Stimulated activated CD8-positive, alpha-beta memory T cell treated with anti-CD3 and anti-CD28 coated beads, Interleukin-15, amount 100 ng/mL, for 48 hours (primary cell): ENCODE measurements at regions not wholly inside any gene's neighbourhood (a gene's known extent, or its start where the extent isn't known, plus 50 kb on each side); places are given as distances from the start of the nearest gene placed in this dataset.
"Not testable (repeated sequence)": the region's sequence is repeated elsewhere in the genome, so short reads cannot be mapped to it uniquely, and the experiment has no call there.

ENCODE experiments used
- DNase-seq, 2 donors: peaks; one replicate each; pipeline ENCODE4 v3.0.0-alpha.2; 2020; ENCODE audit warnings: low read depth in 2 of 2

- DNase-seq, result no peak
Observed at GRCh38 chr3:75126556-75126955, 512.1 kb upstream of the CNTN3 start.

GRCh38 chr3:75129101-75129500 is 514.6 kb upstream of the CNTN3 start:
- no peak for DNase-seq

- DNase-seq, result no peak
Observed at GRCh38 chr3:75136100-75136897, 521.8 kb upstream of the CNTN3 start.

GRCh38 chr3:75138345-75138744 is 523.9 kb upstream of the CNTN3 start:
- no peak for DNase-seq

GRCh38 chr3:75140904-75141615 is 523.1 kb upstream of the FRG2C start:
- no peak for DNase-seq

GRCh38 chr3:75144406-75144805 is 519.7 kb upstream of the FRG2C start:
- DNase-seq, result no peak

GRCh38 chr3:75171630-75172230 is 492.4 kb upstream of the FRG2C start:
- no peak for DNase-seq

GRCh38 chr3:75176937-75177336 is 487.2 kb upstream of the FRG2C start:
- DNase-seq, result no peak

GRCh38 chr3:75180235-75180944 is 483.7 kb upstream of the FRG2C start:
- no peak for DNase-seq

- DNase-seq, result no peak
Observed at GRCh38 chr3:75180945-75181298, 483.2 kb upstream of the FRG2C start.

- no peak for DNase-seq
Observed at GRCh38 chr3:75188962-75189361, 475.2 kb upstream of the FRG2C start.

GRCh38 chr3:75192146-75192616 is 471.9 kb upstream of the FRG2C start:
- no peak for DNase-seq

- no peak for DNase-seq
Observed at GRCh38 chr3:75193797-75194196, 470.3 kb upstream of the FRG2C start.

- not testable (repeated sequence) for DNase-seq
Observed at GRCh38 chr3:75214332-75214731, 449.8 kb upstream of the FRG2C start.

GRCh38 chr3:75218577-75218976 is 445.6 kb upstream of the FRG2C start:
- DNase-seq, result no peak

- no peak for DNase-seq
Observed at GRCh38 chr3:75220932-75221331, 443.2 kb upstream of the FRG2C start.

- DNase-seq, result no peak
Observed at GRCh38 chr3:75224412-75224811, 439.7 kb upstream of the FRG2C start.

- DNase-seq, result no peak
Observed at GRCh38 chr3:75232216-75232615, 431.9 kb upstream of the FRG2C start.

GRCh38 chr3:75235631-75236030 is 428.5 kb upstream of the FRG2C start:
- no peak for DNase-seq

GRCh38 chr3:75237053-75237452 is 427.1 kb upstream of the FRG2C start:
- DNase-seq, result no peak

GRCh38 chr3:75237477-75237876 is 426.7 kb upstream of the FRG2C start:
- no peak for DNase-seq
